GM23338 (cell line): ENCODE measurements at regions not wholly inside any gene's neighbourhood (a gene's known extent, or its start where the extent isn't known, plus 50 kb on each side); places are given as distances from the start of the nearest gene placed in this dataset.

Source experiments
- CREB1 ChIP-seq: fragments of 250-450 bp; sonication (Bioruptor Pico); IDR thresholded peaks from 2 replicates; pipeline ENCODE4 v1.5.0; 2020; ENCODE audit warnings: low read depth, mild to moderate bottlenecking, moderate library complexity
- ETS1 ChIP-seq: IDR thresholded peaks from 2 replicates; pipeline ENCODE4 v1.6.1; 2016; ENCODE audit warnings: antibody characterized with exemption
- EZH2 ChIP-seq: fragments of 200-600 bp; sonication (generic); IDR thresholded peaks from one replicate; pipeline ENCODE4 v1.8.0; 2017; ENCODE audit warnings: antibody characterized with exemption, mild to moderate bottlenecking, low read depth; ENCODE audit not compliant: unreplicated experiment
- JUNB ChIP-seq: IDR thresholded peaks from one replicate; pipeline ENCODE4 v1.6.1; 2016; ENCODE audit warnings: antibody characterized with exemption; ENCODE audit not compliant: unreplicated experiment
- NANOG ChIP-seq: IDR thresholded peaks from 2 replicates; pipeline ENCODE4 v1.6.1; 2016; ENCODE audit warnings: antibody characterized with exemption, borderline replicate concordance
- POLR2AphosphoS5 ChIP-seq: IDR thresholded peaks from 2 replicates; pipeline ENCODE4 v1.6.1; 2016; ENCODE audit warnings: antibody characterized with exemption, low read depth
- ZNF114 ChIP-seq: fragments of 250-450 bp; sonication (Bioruptor Pico); IDR thresholded peaks from 2 replicates; pipeline ENCODE4 v1.5.0; 2020; ENCODE audit warnings: mild to moderate bottlenecking, moderate library complexity
- ZNF331 ChIP-seq: fragments of 250-450 bp; sonication (Bioruptor Pico); IDR thresholded peaks from 2 replicates; pipeline ENCODE4 v1.5.0; 2020; ENCODE audit warnings: low read depth, mild to moderate bottlenecking, moderate library complexity
- ZNF462 ChIP-seq: fragments of 250-450 bp; sonication (Bioruptor Pico); IDR thresholded peaks from 2 replicates; pipeline ENCODE4 v1.5.0; 2020; ENCODE audit warnings: mild to moderate bottlenecking, moderate library complexity
- TF ChIP-seq, protein P1 (sequence below), 2 experiments: fragments of 200-600 bp in 1 of 2; sonication (generic) in 1 of 2; conservative IDR thresholded peaks; 2 replicates each; pipeline versions ENCODE4 v1.5.1 to v1.6.1; 2016 to 2017; ENCODE audit warnings: antibody characterized with exemption in 2 of 2, low read depth in 2 of 2, mild to moderate bottlenecking in 2 of 2, moderate library complexity in 1 of 2

GRCh38 chr6:159357211-159357915 is 188.2 kb downstream of the FNDC1 start (continued):
- TF ChIP-seq ZNF462 (CRISPR knock-in tag) (no peak), ZNF114 (CRISPR knock-in tag) (no peak), EZH2 (no peak), NANOG (no peak), ZNF331 (CRISPR knock-in tag) (no peak), POLR2AphosphoS5 (no peak), ETS1 (no peak), JUNB (no peak), CREB1 (CRISPR knock-in tag) (no peak)
- TF ChIP-seq, protein P1, sequence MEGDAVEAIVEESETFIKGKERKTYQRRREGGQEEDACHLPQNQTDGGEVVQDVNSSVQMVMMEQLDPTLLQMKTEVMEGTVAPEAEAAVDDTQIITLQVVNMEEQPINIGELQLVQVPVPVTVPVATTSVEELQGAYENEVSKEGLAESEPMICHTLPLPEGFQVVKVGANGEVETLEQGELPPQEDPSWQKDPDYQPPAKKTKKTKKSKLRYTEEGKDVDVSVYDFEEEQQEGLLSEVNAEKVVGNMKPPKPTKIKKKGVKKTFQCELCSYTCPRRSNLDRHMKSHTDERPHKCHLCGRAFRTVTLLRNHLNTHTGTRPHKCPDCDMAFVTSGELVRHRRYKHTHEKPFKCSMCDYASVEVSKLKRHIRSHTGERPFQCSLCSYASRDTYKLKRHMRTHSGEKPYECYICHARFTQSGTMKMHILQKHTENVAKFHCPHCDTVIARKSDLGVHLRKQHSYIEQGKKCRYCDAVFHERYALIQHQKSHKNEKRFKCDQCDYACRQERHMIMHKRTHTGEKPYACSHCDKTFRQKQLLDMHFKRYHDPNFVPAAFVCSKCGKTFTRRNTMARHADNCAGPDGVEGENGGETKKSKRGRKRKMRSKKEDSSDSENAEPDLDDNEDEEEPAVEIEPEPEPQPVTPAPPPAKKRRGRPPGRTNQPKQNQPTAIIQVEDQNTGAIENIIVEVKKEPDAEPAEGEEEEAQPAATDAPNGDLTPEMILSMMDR (conservative IDR thresholded peaks at IDR 0.05; ENCODE audit: low read depth in 2 of 2): no peak
